A549 (cell line): ENCODE measurements at regions not wholly inside any gene's neighbourhood (a gene's known extent, or its start where the extent isn't known, plus 50 kb on each side); places are given as distances from the start of the nearest gene placed in this dataset.

ENCODE experiments used
- ATAC-seq, 2 experiments: fragments of 200-7000 bp in 1 of 2; fragments of >200 bp in 1 of 2; cut with Nextera tagmentation in 1 of 2; cut with Tn5 transposase in 1 of 2; 3 replicates each; pipeline versions ENCODE4 v1.8.0 to v1.9.1; 2018 to 2020; ENCODE audit warnings: mild to moderate bottlenecking in 1 of 2, moderate library complexity in 1 of 2
- CTCF ChIA-PET: fragments of 300-600 bp; sonication (Branson Sonifier 250); formaldehyde crosslinking; extraction: SDS; loops from one replicate; lab custom pipeline; 2021; ENCODE audit warnings: antibody characterized with exemption, inconsistent platforms; lab: Yijun Ruan, JAX
- POLR2A ChIA-PET: fragments of 350-600 bp; formaldehyde crosslinking; extraction: SDS; loops from one replicate; lab custom pipeline; 2021; ENCODE audit warnings: antibody characterized with exemption, inconsistent platforms; lab: Yijun Ruan, JAX
- DNase-seq, 2 experiments: peaks; one replicate each; pipeline versions ENCODE4 v3.0.0 to v3.0.0-alpha.2; 2011 to 2016; ENCODE audit warnings: low read depth in 1 of 2, low spot score in 1 of 2
- FAIRE-seq: peaks from 2 replicates; lab custom pipeline; 2011; peaks lifted over from hg19 to GRCh38; lab: Jason Lieb, UNC
- H3K27ac ChIP-seq, 2 experiments: fragments of >200 bp; sonication (Bioruptor Twin); formaldehyde crosslinking; 3 replicates each; pipeline ENCODE4 v1.5.1; 2016 to 2017
- H3K4me1 ChIP-seq: fragments of >200 bp; sonication (Bioruptor Twin); formaldehyde crosslinking; 3 replicates; pipeline ENCODE4 v1.6.1; 2016
- H3K4me2 ChIP-seq: fragments of >200 bp; sonication (Bioruptor Twin); formaldehyde crosslinking; 3 replicates; pipeline ENCODE4 v1.6.1; 2016
- H3K4me3 ChIP-seq: fragments of >200 bp; sonication (Bioruptor Twin); formaldehyde crosslinking; 3 replicates; pipeline ENCODE4 v1.5.1; 2016
- H3K9me3 ChIP-seq: fragments of >200 bp; sonication (Bioruptor Twin); formaldehyde crosslinking; 3 replicates; pipeline ENCODE4 v1.6.1; 2016
- CBX8 ChIP-seq: fragments of 200-600 bp; sonication (generic); IDR thresholded peaks from 2 replicates; pipeline ENCODE4 v1.6.1; 2016
- CEBPB ChIP-seq, 2 experiments: fragments of >200 bp in 1 of 2; sonication (Bioruptor Twin) in 1 of 2; formaldehyde crosslinking in 1 of 2; IDR thresholded peaks; 2 replicates each; pipeline ENCODE4 v1.6.1; 2012 to 2016
- CHD4 ChIP-seq: fragments of 200-600 bp; sonication (generic); IDR thresholded peaks from 2 replicates; pipeline ENCODE4 v1.6.1; 2016; ENCODE audit warnings: antibody characterized with exemption, mild to moderate bottlenecking, borderline replicate concordance
- EHF ChIP-seq: fragments of 250-450 bp; sonication (Bioruptor Pico); IDR thresholded peaks from 2 replicates; pipeline ENCODE4 v1.5.0; 2020; ENCODE audit warnings: mild to moderate bottlenecking
- ESRRA ChIP-seq: fragments of 150-350 bp; IDR thresholded peaks from 2 replicates; pipeline ENCODE4 v1.6.1; 2014; ENCODE audit warnings: mild to moderate bottlenecking, low read length, borderline replicate concordance
- FOSB ChIP-seq: fragments of 250-450 bp; sonication (Bioruptor Pico); IDR thresholded peaks from 2 replicates; pipeline ENCODE4 v1.5.0; 2020; ENCODE audit warnings: mild to moderate bottlenecking, moderate library complexity
- FOSL2 ChIP-seq, 2 experiments: fragments of 450-650 bp in 1 of 2; fragments of >200 bp in 1 of 2; sonication (Bioruptor Twin) in 1 of 2; formaldehyde crosslinking; IDR thresholded peaks; 2 replicates each; pipeline versions ENCODE4 v1.5.0 to v1.6.1; 2016 to 2020; ENCODE audit warnings: mild to moderate bottlenecking in 1 of 2, moderate library complexity in 1 of 2
- FOXS1 ChIP-seq: fragments of 250-450 bp; sonication (Bioruptor Pico); IDR thresholded peaks from 2 replicates; pipeline ENCODE4 v1.5.0; 2020; ENCODE audit warnings: mild to moderate bottlenecking, moderate library complexity
- GATA3 ChIP-seq: IDR thresholded peaks from 2 replicates; pipeline ENCODE4 v1.6.1; 2012; ENCODE audit warnings: borderline replicate concordance
- HOXA7 ChIP-seq: fragments of 250-450 bp; sonication (Bioruptor Pico); IDR thresholded peaks from 2 replicates; pipeline ENCODE4 v1.5.0; 2020; ENCODE audit warnings: mild to moderate bottlenecking, moderate library complexity
- HOXB5 ChIP-seq: fragments of 250-450 bp; sonication (Bioruptor Pico); IDR thresholded peaks from 2 replicates; pipeline ENCODE4 v1.5.0; 2020; ENCODE audit warnings: mild to moderate bottlenecking, moderate library complexity
- MYC ChIP-seq: IDR thresholded peaks from 2 replicates; pipeline ENCODE4 v1.6.1; 2012; ENCODE audit warnings: mild to moderate bottlenecking, inconsistent platforms, low read length, improper control_type of control experiment, borderline replicate concordance
- NPAS2 ChIP-seq: fragments of 250-450 bp; sonication (Bioruptor Pico); IDR thresholded peaks from 2 replicates; pipeline ENCODE4 v1.8.0; 2022; ENCODE audit warnings: mild to moderate bottlenecking, moderate library complexity, borderline replicate concordance
- PHF8 ChIP-seq: fragments of 200-600 bp; sonication (generic); IDR thresholded peaks from 2 replicates; pipeline ENCODE4 v1.6.1; 2016; ENCODE audit warnings: low read depth, mild to moderate bottlenecking, antibody characterized with exemption, moderate library complexity, borderline replicate concordance
- RARB ChIP-seq: fragments of 250-450 bp; sonication (Bioruptor Pico); IDR thresholded peaks from 2 replicates; pipeline ENCODE4 v1.8.0; 2021; ENCODE audit warnings: mild to moderate bottlenecking, moderate library complexity
- RCOR1 ChIP-seq: fragments of 150-350 bp; IDR thresholded peaks from 2 replicates; pipeline ENCODE4 v1.6.1; 2014; ENCODE audit warnings: antibody characterized with exemption, low read length, low read depth
- TFCP2L1 ChIP-seq: fragments of 250-450 bp; sonication (Bioruptor Pico); IDR thresholded peaks from 2 replicates; pipeline ENCODE4 v1.5.0; 2021; ENCODE audit warnings: mild to moderate bottlenecking
- TP53 ChIP-seq: fragments of 250-450 bp; sonication (Bioruptor Pico); IDR thresholded peaks from 2 replicates; pipeline ENCODE4 v1.5.0; 2021; ENCODE audit warnings: mild to moderate bottlenecking, moderate library complexity
- ZC3H11A ChIP-seq: fragments of 450-650 bp; IDR thresholded peaks from 2 replicates; pipeline ENCODE4 v1.6.1; 2014; ENCODE audit warnings: antibody characterized with exemption, mild to moderate bottlenecking
- ZSCAN20 ChIP-seq: fragments of 250-450 bp; sonication (Bioruptor Pico); IDR thresholded peaks from 2 replicates; pipeline ENCODE4 v1.8.0; 2022; ENCODE audit warnings: mild to moderate bottlenecking, moderate library complexity
- WGBS: methylation state at CpG from one replicate; pipeline ENCODE4 v1.1.6; 2017; ENCODE audit errors: missing lambda C conversion rate; 5-methylcytosine and 5-hydroxymethylcytosine counted together
- TF ChIP-seq, protein P1 (sequence below): fragments of 150-350 bp; IDR thresholded peaks from 2 replicates; pipeline ENCODE4 v1.6.1; 2014; ENCODE audit warnings: low read depth, mild to moderate bottlenecking, low read length
- TF ChIP-seq, protein P2 (sequence below): IDR thresholded peaks from 2 replicates; pipeline ENCODE4 v1.6.1; 2012; ENCODE audit warnings: low read depth, borderline replicate concordance
- TF ChIP-seq, protein P3 (sequence below): fragments of 200-600 bp; sonication (generic); IDR thresholded peaks from 2 replicates; pipeline ENCODE4 v1.6.1; 2016; ENCODE audit warnings: antibody characterized with exemption, mild to moderate bottlenecking, moderate library complexity
- TF ChIP-seq, protein P4 (sequence below): fragments of >200 bp; sonication (Bioruptor Twin); formaldehyde crosslinking; IDR thresholded peaks from 3 replicates; pipeline ENCODE4 v1.6.1; 2016
- TF ChIP-seq, protein P5 (sequence below): IDR thresholded peaks from 2 replicates; pipeline ENCODE4 v1.6.1; 2012
- TF ChIP-seq, protein P6 (sequence below): fragments of >200 bp; sonication (Bioruptor Twin); formaldehyde crosslinking; IDR thresholded peaks from 2 replicates; pipeline ENCODE4 v1.6.1; 2016

DNA sequence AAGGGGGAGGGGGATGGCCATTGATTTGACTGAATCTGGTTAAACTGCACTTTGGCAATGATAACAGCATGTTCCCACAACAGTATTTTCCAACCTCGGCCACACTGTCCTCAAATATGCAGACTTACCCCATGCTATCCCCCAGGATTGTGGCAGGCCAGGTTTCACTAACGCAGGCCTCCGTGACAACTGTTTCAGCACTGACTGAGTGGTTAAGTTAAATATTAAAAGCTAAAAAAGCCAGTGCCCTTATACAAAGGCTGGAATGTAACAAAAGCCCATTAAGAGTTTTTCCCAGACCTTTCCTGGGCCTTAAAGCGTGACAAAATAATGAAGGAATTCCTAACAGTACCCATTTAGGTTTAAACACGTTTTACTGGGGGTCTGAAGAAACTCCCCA is 202.9 kb downstream of the USP25 start:
- DNase-seq (no peak), ATAC-seq (no peak), FAIRE-seq (no peak)
- H3K4me1 ChIP-seq: no peaks in the 10 kb centered on the region
- CTCF ChIA-PET: no interaction called here
- POLR2A ChIA-PET: no interaction called here
- H3K4me2 ChIP-seq: no peak overlapping the region
- TF ChIP-seq MYC (no peak), CEBPB (IDR thresholded peaks at IDR 0.05) (no peak), FOXS1 (CRISPR knock-in tag) (no peak), FOSL2 (IDR thresholded peaks at IDR 0.05) (no peak), FOSL2 (CRISPR knock-in tag; IDR thresholded peaks at IDR 0.05) (no peak), ZC3H11A (no peak), PHF8 (no peak), CBX8 (no peak), RCOR1 (no peak), FOSB (CRISPR knock-in tag) (no peak), RARB (CRISPR knock-in tag) (no peak), TP53 (CRISPR knock-in tag) (no peak), EHF (no peak), NPAS2 (CRISPR knock-in tag) (no peak)
- TF ChIP-seq, protein P1, sequence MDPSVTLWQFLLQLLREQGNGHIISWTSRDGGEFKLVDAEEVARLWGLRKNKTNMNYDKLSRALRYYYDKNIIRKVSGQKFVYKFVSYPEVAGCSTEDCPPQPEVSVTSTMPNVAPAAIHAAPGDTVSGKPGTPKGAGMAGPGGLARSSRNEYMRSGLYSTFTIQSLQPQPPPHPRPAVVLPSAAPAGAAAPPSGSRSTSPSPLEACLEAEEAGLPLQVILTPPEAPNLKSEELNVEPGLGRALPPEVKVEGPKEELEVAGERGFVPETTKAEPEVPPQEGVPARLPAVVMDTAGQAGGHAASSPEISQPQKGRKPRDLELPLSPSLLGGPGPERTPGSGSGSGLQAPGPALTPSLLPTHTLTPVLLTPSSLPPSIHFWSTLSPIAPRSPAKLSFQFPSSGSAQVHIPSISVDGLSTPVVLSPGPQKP: no peak
- TF ChIP-seq, protein P2, sequence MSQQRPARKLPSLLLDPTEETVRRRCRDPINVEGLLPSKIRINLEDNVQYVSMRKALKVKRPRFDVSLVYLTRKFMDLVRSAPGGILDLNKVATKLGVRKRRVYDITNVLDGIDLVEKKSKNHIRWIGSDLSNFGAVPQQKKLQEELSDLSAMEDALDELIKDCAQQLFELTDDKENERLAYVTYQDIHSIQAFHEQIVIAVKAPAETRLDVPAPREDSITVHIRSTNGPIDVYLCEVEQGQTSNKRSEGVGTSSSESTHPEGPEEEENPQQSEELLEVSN: no peak
- TF ChIP-seq, protein P3, sequence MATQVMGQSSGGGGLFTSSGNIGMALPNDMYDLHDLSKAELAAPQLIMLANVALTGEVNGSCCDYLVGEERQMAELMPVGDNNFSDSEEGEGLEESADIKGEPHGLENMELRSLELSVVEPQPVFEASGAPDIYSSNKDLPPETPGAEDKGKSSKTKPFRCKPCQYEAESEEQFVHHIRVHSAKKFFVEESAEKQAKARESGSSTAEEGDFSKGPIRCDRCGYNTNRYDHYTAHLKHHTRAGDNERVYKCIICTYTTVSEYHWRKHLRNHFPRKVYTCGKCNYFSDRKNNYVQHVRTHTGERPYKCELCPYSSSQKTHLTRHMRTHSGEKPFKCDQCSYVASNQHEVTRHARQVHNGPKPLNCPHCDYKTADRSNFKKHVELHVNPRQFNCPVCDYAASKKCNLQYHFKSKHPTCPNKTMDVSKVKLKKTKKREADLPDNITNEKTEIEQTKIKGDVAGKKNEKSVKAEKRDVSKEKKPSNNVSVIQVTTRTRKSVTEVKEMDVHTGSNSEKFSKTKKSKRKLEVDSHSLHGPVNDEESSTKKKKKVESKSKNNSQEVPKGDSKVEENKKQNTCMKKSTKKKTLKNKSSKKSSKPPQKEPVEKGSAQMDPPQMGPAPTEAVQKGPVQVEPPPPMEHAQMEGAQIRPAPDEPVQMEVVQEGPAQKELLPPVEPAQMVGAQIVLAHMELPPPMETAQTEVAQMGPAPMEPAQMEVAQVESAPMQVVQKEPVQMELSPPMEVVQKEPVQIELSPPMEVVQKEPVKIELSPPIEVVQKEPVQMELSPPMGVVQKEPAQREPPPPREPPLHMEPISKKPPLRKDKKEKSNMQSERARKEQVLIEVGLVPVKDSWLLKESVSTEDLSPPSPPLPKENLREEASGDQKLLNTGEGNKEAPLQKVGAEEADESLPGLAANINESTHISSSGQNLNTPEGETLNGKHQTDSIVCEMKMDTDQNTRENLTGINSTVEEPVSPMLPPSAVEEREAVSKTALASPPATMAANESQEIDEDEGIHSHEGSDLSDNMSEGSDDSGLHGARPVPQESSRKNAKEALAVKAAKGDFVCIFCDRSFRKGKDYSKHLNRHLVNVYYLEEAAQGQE: no peak
- TF ChIP-seq, protein P4, sequence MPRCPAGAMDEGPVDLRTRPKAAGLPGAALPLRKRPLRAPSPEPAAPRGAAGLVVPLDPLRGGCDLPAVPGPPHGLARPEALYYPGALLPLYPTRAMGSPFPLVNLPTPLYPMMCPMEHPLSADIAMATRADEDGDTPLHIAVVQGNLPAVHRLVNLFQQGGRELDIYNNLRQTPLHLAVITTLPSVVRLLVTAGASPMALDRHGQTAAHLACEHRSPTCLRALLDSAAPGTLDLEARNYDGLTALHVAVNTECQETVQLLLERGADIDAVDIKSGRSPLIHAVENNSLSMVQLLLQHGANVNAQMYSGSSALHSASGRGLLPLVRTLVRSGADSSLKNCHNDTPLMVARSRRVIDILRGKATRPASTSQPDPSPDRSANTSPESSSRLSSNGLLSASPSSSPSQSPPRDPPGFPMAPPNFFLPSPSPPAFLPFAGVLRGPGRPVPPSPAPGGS: no peak
- TF ChIP-seq, protein P5, sequence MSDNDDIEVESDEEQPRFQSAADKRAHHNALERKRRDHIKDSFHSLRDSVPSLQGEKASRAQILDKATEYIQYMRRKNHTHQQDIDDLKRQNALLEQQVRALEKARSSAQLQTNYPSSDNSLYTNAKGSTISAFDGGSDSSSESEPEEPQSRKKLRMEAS: no peak
- TF ChIP-seq, protein P6, sequence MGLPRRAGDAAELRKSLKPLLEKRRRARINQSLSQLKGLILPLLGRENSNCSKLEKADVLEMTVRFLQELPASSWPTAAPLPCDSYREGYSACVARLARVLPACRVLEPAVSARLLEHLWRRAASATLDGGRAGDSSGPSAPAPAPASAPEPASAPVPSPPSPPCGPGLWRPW: no peak
- no peak overlapping the region for H3K4me3 ChIP-seq
- no peak overlapping the region for H3K27ac ChIP-seq
- H3K9me3 ChIP-seq: no peaks in the 10 kb centered on the region
- 70% methylated on average over 5 of the region's 5 CpGs for WGBS

DNA sequence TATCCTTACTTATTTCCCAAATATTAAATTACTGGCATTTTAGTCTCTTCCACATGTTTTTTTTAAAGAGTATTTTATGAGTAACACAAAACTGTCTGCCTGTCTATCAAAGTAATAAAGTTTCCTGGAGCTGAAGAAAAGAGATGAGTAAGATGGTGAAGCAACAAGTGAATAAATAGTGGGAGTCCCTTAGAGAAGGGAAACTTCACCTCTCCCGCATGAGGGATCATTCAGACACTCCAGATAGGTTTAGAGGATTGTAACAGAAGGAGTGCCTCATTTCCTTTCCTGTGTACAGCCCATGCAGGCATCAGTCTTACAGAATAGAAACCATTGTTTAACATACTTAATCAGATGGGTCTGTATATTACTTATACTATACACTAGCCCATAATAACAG is 205.7 kb downstream of the USP25 start:
- ChIA-PET POLR2A (no interaction called here), CTCF (no interaction called here)
- Histone ChIP-seq H3K4me2 (no peak overlapping the region), H3K27ac (no peak overlapping the region), H3K9me3 (no peaks in the 10 kb centered on the region), H3K4me1 (no peaks in the 10 kb centered on the region), H3K4me3 (no peak overlapping the region)
- FAIRE-seq: no peak
- TF ChIP-seq TFCP2L1 (no peak), HOXB5 (CRISPR knock-in tag) (no peak), ZSCAN20 (no peak), CHD4 (no peak), ESRRA (no peak), HOXA7 (no peak), GATA3 (no peak)
- 67% methylated on average over 1 of the region's 1 CpG for WGBS
- no peak for ATAC-seq
- DNase-seq: no peak
